GM12864 (cell line): ENCODE measurements at regions not wholly inside any gene's neighbourhood (a gene's known extent, or its start where the extent isn't known, plus 50 kb on each side); places are given as distances from the start of the nearest gene placed in this dataset.

Source experiments
- DNase-seq: peaks from one replicate; pipeline ENCODE4 v3.0.0-alpha.2; 2011; ENCODE audit warnings: low read depth
- H3K4me3 ChIP-seq: 2 replicates; pipeline ENCODE4 v1.5.1; 2011; ENCODE audit warnings: mild to moderate bottlenecking, low read depth, low read length, control low read depth
- CTCF ChIP-seq: IDR thresholded peaks from 2 replicates; pipeline ENCODE4 v1.5.1; 2011; ENCODE audit warnings: low read depth, mild to moderate bottlenecking, moderate library complexity, low read length, control low read depth, inconsistent platforms; ENCODE audit errors: missing control alignments

- DNase-seq: no peak
- no peak for TF ChIP-seq CTCF
- no peak overlapping the region for H3K4me3 ChIP-seq
Observed at GRCh38 chr2:120995152-120995551, 259.5 kb downstream of the GLI2 start.

GRCh38 chr2:120995656-120996190, 260.1 kb downstream of the GLI2 start:
- no peak for TF ChIP-seq CTCF
- no peak for DNase-seq
- no peak overlapping the region for H3K4me3 ChIP-seq

GRCh38 chr2:120999377-121000097, 263.9 kb downstream of the GLI2 start:
- H3K4me3 ChIP-seq: no peak overlapping the region
- DNase-seq: no peak
- TF ChIP-seq CTCF: no peak

- no peak for DNase-seq
- H3K4me3 ChIP-seq: no peak overlapping the region
- no peak for TF ChIP-seq CTCF
Observed at GRCh38 chr2:121000804-121001203, 265.1 kb downstream of the GLI2 start.

- H3K4me3 ChIP-seq: no peak overlapping the region
- TF ChIP-seq CTCF: no peak
- DNase-seq: no peak
Observed at GRCh38 chr2:121001641-121002040, 266.0 kb downstream of the GLI2 start.

- TF ChIP-seq CTCF: no peak
- no peak for DNase-seq
- no peak overlapping the region for H3K4me3 ChIP-seq
Observed at GRCh38 chr2:121002597-121002996, 266.9 kb downstream of the GLI2 start.

- no peak overlapping the region for H3K4me3 ChIP-seq
- DNase-seq: no peak
- TF ChIP-seq CTCF: no peak
Observed at GRCh38 chr2:121003391-121003790, 267.7 kb downstream of the GLI2 start.
